GM04503 (cell line): ENCODE measurements at regions not wholly inside any gene's neighbourhood (a gene's known extent, or its start where the extent isn't known, plus 50 kb on each side); places are given as distances from the start of the nearest gene placed in this dataset.
A peak's percentile ranks its signal among the peaks of the same experiment; 100 is the strongest.

Experiments
- DNase-seq: peaks from one replicate; pipeline ENCODE4 v3.0.0-alpha.2; 2012; ENCODE audit warnings: low read depth

DNA sequence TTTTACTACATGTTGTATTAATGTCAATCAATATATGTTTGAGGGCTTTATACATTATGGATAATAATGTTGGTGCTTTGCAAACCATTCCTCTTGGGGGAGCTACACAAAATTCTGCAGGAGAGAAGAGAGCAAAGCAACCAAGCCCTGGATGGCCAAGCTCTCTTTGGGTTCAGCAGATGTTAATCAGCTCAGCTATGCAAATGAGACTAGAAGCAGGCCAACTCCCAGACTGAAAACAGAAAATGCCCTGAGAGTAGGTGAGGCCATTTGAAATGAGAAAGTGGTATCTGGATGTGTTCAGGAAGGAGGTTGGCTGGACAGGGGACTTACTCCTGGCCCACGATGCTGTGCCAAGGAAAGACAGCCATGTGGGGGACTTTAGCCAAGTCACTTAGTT, 387.0 kb downstream of the BCOR start:
- DNase-seq = no peak

DNA sequence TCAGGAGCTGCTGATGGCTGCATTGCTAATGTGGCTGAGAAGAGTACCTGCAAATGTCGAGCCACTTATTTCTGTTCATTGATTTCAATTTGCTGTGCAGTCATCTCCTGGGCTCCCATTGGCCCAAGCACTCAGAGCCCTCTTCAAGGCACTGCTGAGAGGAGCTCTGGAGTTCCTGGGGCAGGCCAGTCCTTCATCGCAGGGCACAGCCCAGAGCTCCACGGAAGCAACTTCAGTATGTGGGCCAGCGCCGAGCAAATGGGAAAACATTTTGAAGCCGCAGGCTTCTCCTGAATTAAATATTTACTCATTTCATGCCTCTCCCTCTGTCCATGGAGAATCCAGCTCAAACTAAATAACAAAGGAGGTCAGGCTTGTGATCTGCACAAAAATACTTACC, 383.3 kb downstream of the BCOR start:
- DNase-seq = no peak

DNA sequence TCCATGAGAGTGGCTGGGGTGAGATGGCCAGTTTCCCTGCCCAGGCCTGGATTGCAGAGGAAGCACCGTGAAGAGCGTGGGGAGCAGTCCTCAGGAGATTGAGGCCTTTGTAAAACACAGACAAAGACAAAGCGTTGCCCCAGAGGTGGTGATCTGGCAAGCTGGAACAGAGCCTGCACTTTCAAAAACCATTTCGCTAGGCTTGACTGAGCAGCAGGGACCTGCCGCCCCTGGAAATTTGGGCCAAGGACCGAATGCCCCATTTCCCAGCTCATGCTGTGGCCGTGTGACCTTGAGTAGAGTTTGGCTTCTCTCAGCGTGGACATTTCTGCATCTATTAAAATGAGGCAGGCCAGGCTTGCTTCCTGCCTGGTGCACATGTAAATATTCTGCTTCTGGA, 381.4 kb downstream of the BCOR start:
- DNase-seq = no peak

DNA sequence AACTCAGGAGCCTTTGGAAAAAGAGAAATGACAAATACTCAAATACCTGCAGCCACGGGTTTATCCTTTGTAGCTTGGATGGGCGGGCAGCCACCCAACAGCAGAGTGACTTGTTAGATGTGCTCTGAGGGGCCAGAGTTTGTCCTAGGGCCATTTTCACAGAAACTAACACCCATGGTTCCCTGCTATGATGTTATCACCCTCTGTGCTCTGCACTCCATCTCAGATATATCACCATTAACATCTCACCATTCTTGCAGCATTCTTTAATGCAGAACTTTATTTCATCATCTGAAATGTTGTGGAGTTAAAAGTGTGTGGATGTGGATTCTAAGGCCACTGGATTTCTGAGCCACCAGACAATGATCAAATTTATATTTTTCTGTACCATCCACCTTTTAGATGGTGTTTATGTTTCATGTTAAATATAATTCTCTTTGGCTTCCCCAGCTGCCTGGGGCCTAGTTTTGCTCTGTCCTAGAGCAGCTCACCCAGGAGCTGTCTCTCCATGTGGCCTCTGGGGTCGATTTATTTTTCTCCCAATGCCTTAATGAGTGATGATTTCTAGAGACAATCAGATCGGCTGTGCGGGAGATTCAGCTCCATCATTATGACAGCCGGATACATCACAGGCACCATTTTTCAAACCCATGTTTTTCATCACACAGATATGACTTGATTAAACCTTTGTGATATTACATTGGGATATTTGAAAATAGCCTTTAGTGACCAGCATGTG, 380.8 kb downstream of the BCOR start:
- DNase-seq = no peak

DNA sequence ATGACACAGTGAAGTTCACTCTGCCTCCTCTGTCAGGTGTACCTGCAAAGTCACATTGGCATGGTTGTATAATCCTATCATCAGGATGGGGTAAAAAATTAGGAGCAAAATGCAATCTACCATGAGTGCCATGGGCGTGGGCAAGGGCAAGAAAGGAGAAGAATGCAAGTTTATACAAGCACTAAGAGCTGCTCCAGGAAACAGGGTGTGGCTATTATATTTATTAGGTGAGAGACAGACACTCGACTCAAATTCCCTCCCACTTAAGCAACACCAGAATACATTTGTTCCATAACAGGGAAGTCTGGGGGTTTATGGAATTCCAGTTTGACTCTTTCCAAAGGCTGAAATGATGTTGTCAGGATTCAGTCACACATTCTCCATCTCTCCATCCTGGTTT, 378.8 kb downstream of the BCOR start:
- no peak for DNase-seq

DNA sequence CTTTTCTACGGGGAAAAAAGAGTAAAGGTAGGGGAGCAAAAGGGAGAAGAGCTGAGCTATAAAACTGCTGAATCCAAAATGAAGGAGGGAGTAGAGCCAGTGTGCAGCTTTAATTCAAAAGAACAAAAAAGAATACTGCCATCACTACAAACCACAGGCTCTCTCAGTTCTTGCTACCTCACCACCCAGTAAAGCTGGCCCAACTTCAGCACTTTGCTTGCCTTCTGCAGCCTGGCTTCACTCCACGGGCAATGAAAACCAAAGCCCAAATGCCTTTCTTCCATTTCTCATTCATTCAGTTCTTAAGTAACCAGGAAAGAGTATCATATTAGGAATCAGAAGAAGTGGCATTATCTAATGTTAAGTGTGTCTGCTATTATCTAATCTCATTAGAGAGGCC, 376.8 kb downstream of the BCOR start:
- DNase-seq = no peak

DNA sequence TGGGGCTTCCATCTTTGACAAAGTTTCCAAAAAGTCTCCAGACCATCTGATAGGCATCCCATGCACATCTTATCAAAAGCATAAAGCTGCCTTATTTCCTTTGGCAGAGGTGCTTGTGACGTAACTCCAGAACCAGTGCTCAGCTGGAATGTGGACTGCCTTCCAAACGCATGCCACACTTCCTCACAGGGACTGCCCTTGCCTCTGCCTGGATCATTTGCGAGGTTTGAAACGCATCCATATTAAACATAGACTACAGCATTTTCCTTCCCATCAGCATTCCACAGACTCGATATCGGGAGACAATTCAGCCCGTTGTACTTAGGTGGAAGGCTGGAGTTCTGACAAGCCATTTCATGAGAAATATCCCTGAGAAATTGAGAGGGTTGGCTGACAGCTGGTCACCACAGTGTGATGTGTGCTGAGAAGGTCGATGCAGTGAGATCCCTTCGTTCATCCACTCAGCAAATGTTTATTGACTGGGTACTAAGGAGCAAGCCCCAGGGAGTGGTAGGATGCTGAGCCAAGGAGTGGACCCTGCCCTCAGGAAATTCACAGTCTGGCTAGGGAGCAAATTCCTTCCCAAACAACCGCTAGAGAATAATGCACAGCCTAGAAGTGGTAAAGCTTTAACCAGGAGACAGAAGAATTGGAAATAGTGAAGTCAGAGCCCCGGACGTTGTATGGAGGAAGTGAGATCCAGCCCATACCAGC, 376.0 kb downstream of the BCOR start:
- DNase-seq = no peak

DNA sequence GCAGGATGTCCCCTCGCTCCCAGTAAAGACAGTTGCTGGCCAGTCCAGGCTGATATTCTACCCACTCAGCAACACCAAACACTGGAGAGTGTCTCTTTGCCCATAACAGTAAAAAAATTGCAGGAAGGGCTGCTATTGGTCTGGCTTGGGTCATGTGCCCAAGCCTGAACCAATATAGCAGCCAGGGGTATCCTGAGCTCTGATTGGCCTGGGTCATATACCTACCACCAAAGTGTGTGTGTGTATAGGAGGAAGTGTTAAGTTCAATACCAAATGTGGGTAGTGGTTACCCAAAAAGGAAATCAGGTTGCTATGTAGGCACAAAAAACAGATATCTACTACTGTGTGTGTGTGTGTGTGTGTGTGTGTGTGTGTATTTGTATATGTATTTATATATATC, 373.2 kb downstream of the BCOR start:
- no peak for DNase-seq

DNA sequence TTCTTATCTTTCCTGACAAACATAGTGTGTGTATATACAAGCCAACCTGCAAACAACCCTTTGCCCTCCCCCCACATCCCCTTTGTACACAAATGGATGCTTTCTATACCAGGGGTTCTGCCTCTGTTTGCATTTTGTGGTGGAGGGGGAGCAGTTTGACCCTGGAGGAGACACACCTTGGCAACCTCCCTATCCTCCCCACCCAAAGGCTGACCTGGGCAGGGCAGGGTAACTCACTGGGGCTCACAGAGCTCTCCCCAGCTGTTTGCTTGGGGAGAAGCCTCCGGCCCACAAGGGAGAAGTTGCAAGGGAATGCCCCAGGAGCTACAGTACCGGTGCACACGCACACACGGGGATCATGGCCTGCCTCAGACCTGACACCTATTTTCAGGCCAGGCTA, 372.6 kb downstream of the BCOR start:
- no peak for DNase-seq

DNA sequence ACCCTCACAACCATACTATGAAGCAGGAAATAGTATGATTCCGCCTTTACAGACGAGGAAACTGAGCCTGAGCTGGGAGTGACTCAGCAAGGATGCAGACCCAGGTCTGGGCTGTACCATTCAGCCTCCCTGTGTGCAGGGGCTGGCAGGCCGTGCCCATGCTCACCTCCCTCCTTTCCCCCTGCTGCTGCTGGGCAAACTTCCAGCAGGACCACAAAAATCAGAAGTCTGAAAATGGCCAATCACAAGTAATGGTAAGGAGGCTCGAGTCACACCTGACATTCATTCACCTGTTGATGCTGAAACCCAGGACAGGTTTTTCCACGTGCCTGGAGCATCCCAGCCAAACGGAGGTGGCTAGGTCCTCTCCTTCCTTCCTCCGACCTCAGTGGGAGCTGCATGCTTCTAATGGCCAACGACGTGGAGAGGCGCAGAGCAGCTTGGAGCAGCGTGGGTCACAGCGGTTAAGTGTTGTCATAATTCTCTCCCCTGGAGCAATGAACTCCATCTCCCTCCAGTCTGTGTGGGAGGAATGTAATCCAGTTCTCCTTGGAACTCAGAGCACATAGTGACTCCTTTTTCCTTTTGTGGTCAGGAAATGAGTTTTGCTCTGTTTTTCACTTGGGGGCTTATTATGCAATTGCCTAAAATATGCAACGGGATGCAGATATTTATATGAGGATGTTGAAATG, 371.7 kb downstream of the BCOR start:
- DNase-seq = peak; percentile 75

DNA sequence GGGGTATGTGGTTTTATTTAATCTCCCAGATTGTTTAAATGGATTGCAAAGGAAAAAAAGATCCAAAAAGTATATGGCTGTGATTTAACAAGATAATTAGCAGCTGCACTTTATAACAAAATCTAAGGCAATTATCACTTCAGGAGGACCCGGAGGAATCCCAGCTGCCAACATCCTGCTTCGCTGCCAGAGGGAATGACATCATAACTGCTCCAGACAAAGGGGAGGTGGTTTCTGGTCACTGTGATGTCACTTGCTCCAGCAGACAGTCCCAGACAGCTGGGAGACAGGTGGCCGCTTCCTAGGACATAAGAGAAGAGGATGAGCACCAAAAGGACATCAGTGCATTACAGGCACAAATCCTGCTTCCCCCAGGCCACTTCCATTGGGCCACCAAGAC, 371.0 kb downstream of the BCOR start:
- DNase-seq = no peak

DNA sequence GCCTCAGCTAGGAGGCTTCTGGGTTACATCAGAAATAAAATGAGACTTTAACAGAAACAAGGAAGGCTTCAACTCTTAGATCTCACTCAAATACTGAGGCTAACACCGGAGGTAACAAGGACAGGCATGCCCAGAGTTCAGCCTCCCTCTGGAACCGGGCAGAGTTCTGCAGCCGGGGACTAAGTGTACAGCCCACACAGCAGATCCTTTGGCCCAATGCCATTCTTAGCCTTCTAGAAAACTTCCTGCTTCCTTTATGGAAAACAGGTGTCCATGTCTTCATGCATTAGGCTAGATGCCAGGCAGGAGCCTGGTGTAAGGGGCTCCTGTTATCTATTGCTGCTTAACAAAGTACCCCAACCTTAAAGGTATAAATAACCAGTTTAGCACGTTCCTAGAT, 369.7 kb downstream of the BCOR start:
- no peak for DNase-seq

DNA sequence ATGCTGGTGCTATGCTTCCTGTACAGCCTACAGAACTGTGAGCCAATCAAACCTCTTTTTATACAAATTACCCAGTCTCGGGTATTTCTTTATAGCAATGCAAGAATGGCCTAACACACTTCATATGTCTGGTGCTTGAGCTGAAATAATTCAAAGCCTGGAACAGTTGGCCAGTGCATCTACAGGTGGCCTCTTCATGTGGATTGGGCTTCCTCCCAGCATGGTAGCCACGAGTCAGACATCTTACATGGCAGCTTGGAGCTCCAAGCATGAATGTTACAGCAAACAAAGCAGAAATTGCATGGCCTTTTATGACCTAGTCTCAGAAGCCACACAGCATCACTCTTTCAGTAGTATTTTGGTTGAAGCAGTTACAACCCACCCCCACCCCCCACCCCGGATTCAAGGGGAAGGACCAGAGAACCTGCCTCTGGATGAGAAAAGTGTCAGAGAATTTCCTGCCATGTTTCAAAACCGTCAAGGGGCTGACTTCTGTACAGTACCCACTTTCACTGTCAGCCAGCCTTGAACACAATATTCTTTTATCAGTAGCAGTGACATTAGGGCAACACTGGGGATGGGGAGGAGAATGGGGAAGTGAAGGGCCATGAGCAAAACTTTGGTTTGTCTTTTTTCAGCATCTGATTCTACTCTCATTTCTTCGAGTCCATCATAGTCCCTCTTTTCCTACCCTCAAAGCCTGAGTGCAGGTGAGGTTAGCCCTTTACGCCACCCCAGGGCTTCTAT, 368.7 kb downstream of the BCOR start:
- DNase-seq = no peak

DNA sequence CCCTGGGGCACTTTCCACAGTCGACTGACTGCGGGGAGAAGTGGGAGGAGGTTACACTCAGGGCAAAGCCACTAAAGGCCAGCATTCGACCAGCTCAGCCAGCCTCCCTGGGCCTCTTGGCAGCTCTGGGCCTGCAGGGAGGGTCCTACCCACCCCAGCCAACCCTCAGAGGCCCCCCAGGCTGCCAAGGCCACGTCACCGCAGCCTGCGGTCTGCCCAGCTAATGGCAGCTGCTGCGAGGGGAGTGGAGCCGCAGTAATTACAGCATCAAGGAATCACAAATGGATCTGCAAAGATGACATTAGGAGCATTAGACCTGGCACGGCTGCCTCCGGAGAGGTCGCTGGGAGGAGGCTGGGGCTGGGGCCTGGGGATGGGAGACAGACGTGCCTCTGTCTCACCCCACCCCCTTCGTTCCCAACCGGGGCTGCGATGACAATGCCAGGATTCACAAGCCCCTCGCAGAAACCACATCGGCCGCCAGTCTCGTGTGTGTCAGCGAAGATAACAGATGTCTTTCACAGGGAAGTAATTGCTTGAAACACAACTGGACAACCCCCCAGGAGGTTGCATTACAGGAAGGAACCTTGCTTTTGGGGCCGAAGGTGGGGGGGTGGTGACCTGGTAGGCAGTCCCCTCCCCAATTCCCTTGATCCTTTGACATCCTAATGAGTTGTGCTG, 367.6 kb downstream of the BCOR start:
- no peak for DNase-seq

DNA sequence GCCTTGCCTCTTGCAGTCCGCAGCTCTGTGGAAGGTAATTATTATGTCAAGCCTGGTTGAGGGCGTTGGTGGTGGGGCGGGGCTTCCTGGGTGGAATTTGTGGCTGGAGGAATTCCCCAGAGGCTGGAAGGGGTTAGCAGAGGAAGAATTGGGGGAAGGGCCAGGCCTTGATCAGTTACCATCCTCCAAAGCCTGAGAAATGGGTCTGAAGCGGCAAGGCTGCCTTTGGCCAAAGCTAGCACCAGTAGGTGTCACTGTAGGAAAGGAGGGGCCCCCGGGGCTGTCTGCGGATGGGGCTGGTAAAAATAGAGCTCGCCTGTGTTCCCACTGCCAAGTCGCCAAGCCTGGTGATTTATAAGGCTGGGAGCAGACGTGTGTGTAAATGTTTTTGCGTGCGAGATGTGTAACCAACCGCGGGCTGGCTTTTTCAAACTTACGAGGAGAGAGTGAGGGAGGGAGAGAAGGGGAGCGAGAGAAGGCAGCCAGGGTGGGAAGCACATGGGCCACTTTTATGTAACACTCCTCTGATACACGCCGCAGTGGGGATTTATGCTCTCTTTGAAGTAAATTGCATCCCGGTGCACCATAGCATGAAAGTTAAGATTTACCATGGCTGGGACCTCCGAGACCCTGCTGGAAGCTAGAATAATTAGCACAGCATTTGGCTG, 367.0 kb downstream of the BCOR start:
- peak; percentile 50 for DNase-seq

DNA sequence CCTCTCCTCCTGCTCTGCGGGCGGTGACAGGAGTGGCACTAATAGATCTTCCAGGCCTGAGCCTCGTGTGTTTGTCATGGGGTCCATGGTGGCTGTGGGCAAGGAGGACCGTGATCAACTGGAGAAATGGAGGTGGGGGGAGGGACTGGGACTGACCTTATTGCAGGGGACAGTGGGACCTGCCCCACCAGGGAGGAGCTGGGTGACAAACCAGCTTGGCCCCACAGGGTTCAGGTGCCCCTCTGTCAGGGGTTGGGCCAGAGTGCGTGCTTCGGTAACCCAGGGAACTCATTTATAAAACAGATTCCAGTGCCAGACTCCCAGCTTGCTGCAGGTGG, 366.5 kb downstream of the BCOR start:
- DNase-seq = no peak

DNA sequence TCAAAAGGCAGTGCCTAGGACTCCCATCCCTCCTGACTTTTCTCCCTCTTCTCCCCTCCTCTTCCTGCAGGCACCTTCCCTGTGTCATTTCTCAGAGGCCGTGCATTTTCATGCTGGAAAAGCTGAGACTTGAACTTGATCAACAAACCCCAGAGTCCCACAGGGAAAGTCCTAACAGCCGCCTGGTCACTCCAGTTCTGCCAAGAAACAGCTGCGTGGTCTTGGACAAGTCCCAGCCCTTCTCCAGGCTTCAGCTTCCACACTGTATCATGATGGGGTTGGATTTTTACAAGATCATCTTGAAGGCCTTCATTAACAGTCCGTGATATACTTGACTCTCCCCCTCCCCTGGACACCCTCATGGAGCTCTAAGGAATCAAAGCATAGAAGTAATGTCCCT, 366.0 kb downstream of the BCOR start:
- DNase-seq = no peak

DNA sequence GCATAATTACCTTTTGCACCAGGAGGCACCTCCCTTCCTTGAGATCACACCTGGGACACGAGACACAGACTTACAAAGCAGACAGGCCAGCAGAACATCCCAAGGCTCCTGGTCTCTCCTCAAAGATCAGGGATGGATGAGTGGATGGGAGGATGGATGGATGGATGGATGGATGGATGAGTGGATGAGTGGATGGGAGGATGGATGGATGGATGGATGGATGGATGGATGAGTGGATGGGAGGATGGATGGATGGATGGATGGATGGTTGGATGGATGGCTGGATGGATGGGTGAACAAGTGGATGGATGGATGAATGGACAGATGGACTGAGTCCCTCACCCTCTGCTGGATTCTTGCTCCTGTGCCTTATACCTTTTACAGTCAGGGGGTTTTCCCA, 364.0 kb downstream of the BCOR start:
- DNase-seq = no peak

DNA sequence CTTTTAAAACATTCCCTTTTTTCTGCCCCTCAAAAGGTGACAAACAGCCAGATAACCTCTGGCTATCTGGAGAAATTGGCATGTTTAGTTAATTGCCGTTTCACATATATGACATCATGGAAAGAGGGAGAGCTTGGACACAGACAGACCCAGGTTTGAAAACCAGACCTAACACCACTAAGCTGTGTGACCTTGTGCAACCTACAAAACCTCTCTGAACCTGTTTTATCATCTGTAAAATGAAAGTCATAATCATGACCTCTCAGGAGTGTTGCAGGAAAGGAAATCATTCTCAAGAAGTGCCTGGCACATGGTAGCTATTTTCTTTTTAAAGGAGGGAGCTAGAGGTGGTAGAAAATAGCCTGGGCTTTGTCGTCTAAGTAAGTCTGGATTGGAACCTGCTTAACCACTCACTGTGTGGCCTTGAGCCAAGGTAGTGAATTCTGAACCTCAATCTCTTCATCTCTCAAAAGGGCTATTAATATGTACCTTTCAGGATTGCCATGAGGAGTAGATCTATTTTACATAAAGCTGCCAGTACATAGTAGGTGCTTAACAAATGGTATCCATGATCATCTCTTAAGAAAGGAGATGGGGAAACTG, 363.5 kb downstream of the BCOR start:
- no peak for DNase-seq

DNA sequence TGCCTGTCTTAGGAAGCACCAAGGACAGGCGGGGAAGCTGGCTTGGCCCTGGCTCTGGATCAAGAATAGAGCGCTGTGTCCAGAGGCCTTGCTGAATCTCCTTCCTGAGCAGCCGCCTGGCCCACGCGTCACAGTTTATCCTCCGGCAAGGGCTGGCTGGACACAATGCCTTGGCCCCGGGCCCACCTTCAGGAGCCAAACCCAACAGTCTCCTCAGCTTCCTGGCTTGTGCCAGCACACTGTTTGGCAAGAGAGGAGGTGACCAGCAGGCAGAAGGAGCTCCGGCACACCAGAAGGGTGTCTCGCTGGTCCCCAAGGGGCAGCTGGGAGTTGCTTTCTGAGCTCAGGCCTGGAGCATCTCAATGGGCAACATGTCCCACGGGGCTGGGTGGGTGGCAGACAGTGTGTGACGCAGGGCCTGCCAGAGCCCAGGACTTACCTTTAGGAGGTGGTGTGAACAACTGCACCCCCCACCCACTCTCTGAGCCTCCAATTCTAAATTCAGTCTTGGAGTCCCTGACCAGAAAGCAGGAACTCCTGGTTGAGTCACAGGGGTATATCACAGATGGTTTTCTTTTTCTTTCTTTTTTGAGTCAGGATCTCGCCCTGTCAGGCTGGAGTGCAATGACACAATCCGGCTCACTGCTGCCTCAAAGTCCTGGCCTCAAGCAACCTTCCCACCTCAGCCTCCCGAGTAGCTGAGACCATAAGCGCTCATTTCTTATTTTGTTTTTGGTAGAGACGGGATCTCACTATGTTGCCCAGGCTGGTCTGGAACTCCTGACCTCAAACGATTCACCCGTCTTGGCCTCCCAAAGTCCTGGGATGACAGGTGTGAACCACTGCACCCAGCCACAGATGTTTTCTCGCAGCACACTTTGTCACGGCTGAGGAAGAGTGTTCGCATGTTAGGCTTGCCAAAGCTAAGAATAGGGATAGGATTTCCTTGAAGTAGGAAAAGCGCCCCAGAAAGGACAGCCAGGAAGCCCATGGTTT, 361.2 kb downstream of the BCOR start:
- DNase-seq = no peak
